ENCODE measurements at regions not wholly inside any gene's neighbourhood (a gene's known extent, or its start where the extent isn't known, plus 50 kb on each side); places are given as distances from the start of the nearest gene placed in this dataset.
"Not testable (repeated sequence)": the region's sequence is repeated elsewhere in the genome, so short reads cannot be mapped to it uniquely, and the experiment has no call there.

GRCh38 chr21:32073593-32073992, 200.8 kb downstream of the HUNK start:
- CTCF ChIA-PET = no interaction called here
- H3K4me3 Mint-ChIP-seq = no peak overlapping the region

DNA sequence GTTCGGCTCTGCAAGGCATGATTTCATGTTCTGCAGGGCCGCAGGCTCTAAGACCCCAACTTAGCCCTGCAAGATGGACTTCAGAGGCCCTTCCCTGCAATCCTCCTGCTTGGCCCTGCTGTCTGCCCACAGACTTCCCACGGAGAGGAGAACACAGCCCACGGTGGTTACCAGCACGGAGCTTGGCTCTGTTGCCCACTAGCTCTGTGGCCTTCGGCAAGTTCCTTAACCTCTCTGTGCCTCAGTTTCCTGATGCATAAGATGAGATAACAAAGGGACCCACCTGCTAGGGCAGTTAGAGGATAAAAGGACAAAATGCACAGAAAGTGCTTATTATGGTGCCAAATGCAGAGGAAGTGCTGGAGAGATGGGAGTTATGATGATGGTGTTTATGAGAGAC, 200.4 kb downstream of the HUNK start:
- H3K9me3 Mint-ChIP-seq = peaks cover 0 to 2% (median 0%) of the 10 kb centered on the region in 5 donors
- no peaks in the 10 kb centered on the region for H3K36me3 Mint-ChIP-seq
- H3K4me3 Mint-ChIP-seq = no peak overlapping the region
- no peaks in the 10 kb centered on the region for H3K27me3 ChIP-seq (ENCODE audit: insufficient read depth, low read length, poor library complexity, severe bottlenecking)
- peak overlapping the region in 1 of 8 donors; percentile 2 for H3K27ac Mint-ChIP-seq
- DNase-seq = no peak
- H3K27ac ChIP-seq (ENCODE audit: low read depth, low read length) = no peak overlapping the region
- no peaks in the 10 kb centered on the region for H3K9me3 ChIP-seq (ENCODE audit: low read length)
- H3K27me3 Mint-ChIP-seq = peaks cover 2 to 3% of the 10 kb centered on the region in 2 donors
- ChIA-PET POLR2A (no interaction called here), CTCF (no interaction called here)
- H3K36me3 ChIP-seq (ENCODE audit: insufficient read depth, low read length) = no peaks in the 10 kb centered on the region
- no peaks in the 10 kb centered on the region for H3K4me1 ChIP-seq (ENCODE audit: insufficient read depth, low read length)
- no peaks in the 10 kb centered on the region for H3K4me1 Mint-ChIP-seq
- no peak overlapping the region for H3K4me3 ChIP-seq (ENCODE audit: low read length)

More at GRCh38 chr21:32073593-32073992, 200.8 kb downstream of the HUNK start:
- Histone ChIP-seq H3K27me3 (ENCODE audit: insufficient read depth, low read length, poor library complexity, severe bottlenecking) (no peaks in the 10 kb centered on the region), H3K9me3 (ENCODE audit: low read length) (no peaks in the 10 kb centered on the region), H3K27ac (ENCODE audit: low read depth, low read length) (no peak overlapping the region), H3K36me3 (ENCODE audit: insufficient read depth, low read length) (no peaks in the 10 kb centered on the region), H3K4me1 (ENCODE audit: insufficient read depth, low read length) (no peaks in the 10 kb centered on the region), H3K4me3 (ENCODE audit: low read length) (no peak overlapping the region)
- Mint-ChIP-seq H3K27ac (no peak overlapping the region), H3K27me3 (peaks cover 2 to 3% of the 10 kb centered on the region in 2 donors), H3K9me3 (peaks cover 0 to 2% (median 0%) of the 10 kb centered on the region in 5 donors), H3K4me1 (no peaks in the 10 kb centered on the region), H3K36me3 (no peaks in the 10 kb centered on the region)
- DNase-seq = no peak
- POLR2A ChIA-PET = no interaction called here

GRCh38 chr21:32071620-32072019, 198.8 kb downstream of the HUNK start:
- H3K4me3 Mint-ChIP-seq; H3K27me3 Mint-ChIP-seq; CTCF ChIA-PET; H3K27ac ChIP-seq (ENCODE audit: low read depth, low read length); H3K4me1 ChIP-seq (ENCODE audit: insufficient read depth, low read length); H3K36me3 ChIP-seq (ENCODE audit: insufficient read depth, low read length); DNase-seq; POLR2A ChIA-PET; H3K9me3 ChIP-seq (ENCODE audit: low read length); H3K27ac Mint-ChIP-seq; H3K36me3 Mint-ChIP-seq; H3K9me3 Mint-ChIP-seq; H3K4me1 Mint-ChIP-seq; H3K27me3 ChIP-seq (ENCODE audit: insufficient read depth, low read length, poor library complexity, severe bottlenecking); H3K4me3 ChIP-seq (ENCODE audit: low read length): not testable (repeated sequence)

DNA sequence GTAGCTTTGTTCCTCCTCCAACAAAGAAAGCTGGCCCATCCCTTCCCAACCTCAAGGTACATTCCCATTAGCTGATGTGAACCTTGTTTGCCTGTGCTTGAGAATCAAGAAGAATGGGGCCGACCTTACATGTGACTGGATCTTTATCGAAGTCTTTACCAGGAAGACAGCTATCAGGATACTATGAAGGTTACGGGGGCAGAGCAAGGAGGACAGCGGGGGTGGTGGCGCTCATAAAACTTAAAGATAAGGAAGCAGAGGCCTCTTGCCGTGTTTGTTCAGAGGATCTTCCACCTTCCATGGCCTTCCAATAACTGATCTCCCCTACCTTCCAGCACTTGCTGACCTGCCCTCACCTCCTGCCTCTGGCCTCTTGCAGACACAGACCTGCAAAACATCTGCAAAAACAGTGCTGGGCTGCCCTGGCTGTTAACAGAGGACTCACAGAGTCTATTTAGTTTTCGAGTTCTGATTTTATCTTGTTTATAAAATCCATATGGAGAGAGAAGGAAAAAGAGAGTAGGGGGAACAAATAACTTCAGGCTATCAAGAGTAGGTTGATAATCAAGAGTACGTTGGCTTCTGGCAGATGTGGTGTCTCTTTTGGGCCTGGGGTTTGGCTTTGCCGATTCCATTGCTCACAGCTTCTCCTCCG, 198.0 kb downstream of the HUNK start:
- H3K36me3 Mint-ChIP-seq = no peaks in the 10 kb centered on the region

GRCh38 chr21:32070126-32070525, 197.3 kb downstream of the HUNK start:
- no peaks in the 10 kb centered on the region for H3K27me3 ChIP-seq (ENCODE audit: insufficient read depth, low read length, poor library complexity, severe bottlenecking)
- no peaks in the 10 kb centered on the region for H3K36me3 Mint-ChIP-seq
- peaks cover 0 to 2% (median 0%) of the 10 kb centered on the region in 5 donors for H3K9me3 Mint-ChIP-seq
- H3K27me3 Mint-ChIP-seq = peaks cover 5 to 16% of the 10 kb centered on the region in 2 donors
- no peak overlapping the region for H3K27ac Mint-ChIP-seq
- no peaks in the 10 kb centered on the region for H3K9me3 ChIP-seq (ENCODE audit: low read length)
- no peaks in the 10 kb centered on the region for H3K4me1 Mint-ChIP-seq
- ChIA-PET CTCF (no interaction called here), POLR2A (interaction anchor here (0.5 kb wide), 1 partner anchor 1086 kb away, joined by 3 read pairs; no protein-coding TSS in a partner anchor)
- H3K36me3 ChIP-seq (ENCODE audit: insufficient read depth, low read length) = no peaks in the 10 kb centered on the region
- H3K4me3 Mint-ChIP-seq = no peak overlapping the region
- H3K4me3 ChIP-seq (ENCODE audit: low read length) = no peak overlapping the region
- no peak for DNase-seq
- no peak overlapping the region for H3K27ac ChIP-seq (ENCODE audit: low read depth, low read length)
- no peaks in the 10 kb centered on the region for H3K4me1 ChIP-seq (ENCODE audit: insufficient read depth, low read length)

More for the DNA sequence above, 198.0 kb downstream of the HUNK start:
- Histone ChIP-seq H3K27ac (ENCODE audit: low read depth, low read length) (no peak overlapping the region), H3K27me3 (ENCODE audit: insufficient read depth, low read length, poor library complexity, severe bottlenecking) (no peaks in the 10 kb centered on the region), H3K4me3 (ENCODE audit: low read length) (no peak overlapping the region), H3K9me3 (ENCODE audit: low read length) (no peaks in the 10 kb centered on the region), H3K4me1 (ENCODE audit: insufficient read depth, low read length) (no peaks in the 10 kb centered on the region), H3K36me3 (ENCODE audit: insufficient read depth, low read length) (no peaks in the 10 kb centered on the region)
- Mint-ChIP-seq H3K4me3 (no peak overlapping the region), H3K9me3 (peaks cover 0 to 2% (median 0%) of the 10 kb centered on the region in 5 donors), H3K4me1 (no peaks in the 10 kb centered on the region), H3K27me3 (peaks cover 5 to 11% of the 10 kb centered on the region in 2 donors), H3K27ac (no peak overlapping the region)
- no peak for DNase-seq
- ChIA-PET CTCF (no interaction called here), POLR2A (no interaction called here)

GRCh38 chr21:32065654-32066053, 192.8 kb downstream of the HUNK start:
- no peak overlapping the region for H3K4me3 ChIP-seq (ENCODE audit: low read length)
- no peaks in the 10 kb centered on the region for H3K9me3 Mint-ChIP-seq
- no peak overlapping the region for H3K27ac ChIP-seq (ENCODE audit: low read depth, low read length)
- H3K4me1 Mint-ChIP-seq = no peaks in the 10 kb centered on the region
- no peaks in the 10 kb centered on the region for H3K36me3 Mint-ChIP-seq
- H3K4me1 ChIP-seq (ENCODE audit: insufficient read depth, low read length) = no peaks in the 10 kb centered on the region
- H3K27me3 Mint-ChIP-seq = peaks cover 2 to 16% of the 10 kb centered on the region in 2 donors
- ChIA-PET CTCF (no interaction called here), POLR2A (no interaction called here)
- no peak for DNase-seq
- no peaks in the 10 kb centered on the region for H3K36me3 ChIP-seq (ENCODE audit: insufficient read depth, low read length)
- H3K27me3 ChIP-seq (ENCODE audit: insufficient read depth, low read length, poor library complexity, severe bottlenecking) = no peaks in the 10 kb centered on the region
- no peak overlapping the region for H3K27ac Mint-ChIP-seq
- H3K4me3 Mint-ChIP-seq = no peak overlapping the region
- no peaks in the 10 kb centered on the region for H3K9me3 ChIP-seq (ENCODE audit: low read length)

- CTCF ChIA-PET = no interaction called here
- no peaks in the 10 kb centered on the region for H3K4me1 Mint-ChIP-seq
- no peaks in the 10 kb centered on the region for H3K9me3 ChIP-seq (ENCODE audit: low read length)
- no peak overlapping the region for H3K27ac ChIP-seq (ENCODE audit: low read depth, low read length)
- H3K36me3 Mint-ChIP-seq = no peaks in the 10 kb centered on the region
- no peak for DNase-seq
- H3K27ac Mint-ChIP-seq = peak overlapping the region in 1 of 8 donors; percentile 56
- H3K27me3 ChIP-seq (ENCODE audit: insufficient read depth, low read length, poor library complexity, severe bottlenecking) = no peaks in the 10 kb centered on the region
- H3K4me3 Mint-ChIP-seq = no peak overlapping the region
- POLR2A ChIA-PET = no interaction called here
- peaks cover 2 to 16% of the 10 kb centered on the region in 2 donors for H3K27me3 Mint-ChIP-seq
- H3K4me1 ChIP-seq (ENCODE audit: insufficient read depth, low read length) = no peaks in the 10 kb centered on the region
- H3K4me3 ChIP-seq (ENCODE audit: low read length) = no peak overlapping the region
- no peaks in the 10 kb centered on the region for H3K36me3 ChIP-seq (ENCODE audit: insufficient read depth, low read length)
- H3K9me3 Mint-ChIP-seq = no peaks in the 10 kb centered on the region
Observed at GRCh38 chr21:32064281-32064910, 191.6 kb downstream of the HUNK start.

GRCh38 chr21:32062591-32063227, 189.9 kb downstream of the HUNK start:
- Histone ChIP-seq H3K27ac (ENCODE audit: low read depth, low read length) (no peak overlapping the region), H3K27me3 (ENCODE audit: insufficient read depth, low read length, poor library complexity, severe bottlenecking) (no peaks in the 10 kb centered on the region), H3K9me3 (ENCODE audit: low read length) (no peaks in the 10 kb centered on the region), H3K4me1 (ENCODE audit: insufficient read depth, low read length) (no peaks in the 10 kb centered on the region), H3K4me3 (ENCODE audit: low read length) (no peak overlapping the region), H3K36me3 (ENCODE audit: insufficient read depth, low read length) (no peaks in the 10 kb centered on the region)
- no peak overlapping the region for H3K4me3 Mint-ChIP-seq
- no peaks in the 10 kb centered on the region for H3K4me1 Mint-ChIP-seq
- no peak for DNase-seq
- H3K27ac Mint-ChIP-seq = no peak overlapping the region
- ChIA-PET POLR2A (no interaction called here), CTCF (no interaction called here)
- H3K27me3 Mint-ChIP-seq = peaks cover 2 to 16% of the 10 kb centered on the region in 2 donors
- peaks cover 0 to 3% (median 0%) of the 10 kb centered on the region in 5 donors for H3K9me3 Mint-ChIP-seq
- H3K36me3 Mint-ChIP-seq = no peaks in the 10 kb centered on the region

All from CD8-positive, alpha-beta memory T cell (primary cell).